SK-N-SH (cell line): ENCODE measurements at regions not wholly inside any gene's neighbourhood (a gene's known extent, or its start where the extent isn't known, plus 50 kb on each side); places are given as distances from the start of the nearest gene placed in this dataset.

Experiments
- ELF1 ChIP-seq: IDR thresholded peaks from 2 replicates; pipeline ENCODE4 v1.4.0; 2012
- EP300 ChIP-seq, 2 experiments: IDR thresholded peaks; 2 replicates each; pipeline versions ENCODE4 v1.4.0 to v1.6.1; 2012; ENCODE audit warnings: borderline replicate concordance in 1 of 2, low read depth in 1 of 2, low read length in 1 of 2
- FOXM1 ChIP-seq: IDR thresholded peaks from 2 replicates; pipeline ENCODE4 v1.4.0; 2012; ENCODE audit warnings: low read depth, mild to moderate bottlenecking
- JUND ChIP-seq: IDR thresholded peaks from 2 replicates; pipeline ENCODE4 v1.4.0; 2012
- POLR2AphosphoS5 ChIP-seq: IDR thresholded peaks from 2 replicates; pipeline ENCODE4 v1.6.1; 2012; ENCODE audit warnings: low read depth, low read length
- RAD21 ChIP-seq: IDR thresholded peaks from 2 replicates; pipeline ENCODE4 v1.6.1; 2012; ENCODE audit warnings: mild to moderate bottlenecking, low read length
- RCOR1 ChIP-seq: fragments of 150-350 bp; IDR thresholded peaks from 2 replicates; pipeline ENCODE4 v1.6.1; 2017; ENCODE audit warnings: antibody characterized with exemption, low read length
- RFX5 ChIP-seq: IDR thresholded peaks from 2 replicates; pipeline ENCODE4 v1.6.1; 2012; ENCODE audit warnings: mild to moderate bottlenecking, improper control_type of control experiment, low read length
- SMC3 ChIP-seq: IDR thresholded peaks from 2 replicates; pipeline ENCODE4 v1.6.1; 2012; ENCODE audit warnings: low read depth, low read length, improper control_type of control experiment
- YY1 ChIP-seq: IDR thresholded peaks from 2 replicates; pipeline ENCODE4 v1.4.0; 2012; ENCODE audit warnings: low read depth, mild to moderate bottlenecking
- TF ChIP-seq, protein P1 (sequence below): fragments of 200-600 bp; sonication (generic); IDR thresholded peaks from 2 replicates; pipeline ENCODE4 v1.6.1; 2017; ENCODE audit warnings: antibody characterized with exemption, mild to moderate bottlenecking, moderate library complexity
- TF ChIP-seq, protein P2 (sequence below): IDR thresholded peaks from 2 replicates; pipeline ENCODE4 v1.4.0; 2012; ENCODE audit warnings: low read depth, borderline replicate concordance
- TF ChIP-seq, protein P3 (sequence below): fragments of 150-350 bp; IDR thresholded peaks from 2 replicates; pipeline ENCODE4 v1.6.1; 2017; ENCODE audit warnings: antibody characterized with exemption, low read length, low read depth, borderline replicate concordance

DNA sequence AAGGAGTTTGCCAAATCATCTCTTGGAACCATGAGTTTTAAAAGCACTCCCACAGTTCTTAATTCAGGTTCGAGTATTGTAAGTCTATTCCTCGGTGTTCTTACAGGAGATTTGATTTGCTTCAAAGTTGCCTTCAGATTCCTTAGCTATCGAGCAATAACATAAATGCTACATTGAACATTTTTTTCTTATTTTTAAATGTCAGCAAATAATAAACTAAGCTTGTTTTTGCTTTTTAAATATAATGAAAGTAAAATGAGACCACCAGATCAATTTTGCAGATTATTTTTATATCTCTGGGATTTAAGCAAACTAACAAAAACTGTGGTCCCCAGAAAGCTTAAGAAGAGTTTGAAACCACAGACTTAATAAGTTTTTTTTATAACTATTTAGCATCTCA lies 195.5 kb downstream of the LNPK start:
- no peak for TF ChIP-seq SMC3
- TF ChIP-seq FOXM1: no peak
- TF ChIP-seq, protein P1, sequence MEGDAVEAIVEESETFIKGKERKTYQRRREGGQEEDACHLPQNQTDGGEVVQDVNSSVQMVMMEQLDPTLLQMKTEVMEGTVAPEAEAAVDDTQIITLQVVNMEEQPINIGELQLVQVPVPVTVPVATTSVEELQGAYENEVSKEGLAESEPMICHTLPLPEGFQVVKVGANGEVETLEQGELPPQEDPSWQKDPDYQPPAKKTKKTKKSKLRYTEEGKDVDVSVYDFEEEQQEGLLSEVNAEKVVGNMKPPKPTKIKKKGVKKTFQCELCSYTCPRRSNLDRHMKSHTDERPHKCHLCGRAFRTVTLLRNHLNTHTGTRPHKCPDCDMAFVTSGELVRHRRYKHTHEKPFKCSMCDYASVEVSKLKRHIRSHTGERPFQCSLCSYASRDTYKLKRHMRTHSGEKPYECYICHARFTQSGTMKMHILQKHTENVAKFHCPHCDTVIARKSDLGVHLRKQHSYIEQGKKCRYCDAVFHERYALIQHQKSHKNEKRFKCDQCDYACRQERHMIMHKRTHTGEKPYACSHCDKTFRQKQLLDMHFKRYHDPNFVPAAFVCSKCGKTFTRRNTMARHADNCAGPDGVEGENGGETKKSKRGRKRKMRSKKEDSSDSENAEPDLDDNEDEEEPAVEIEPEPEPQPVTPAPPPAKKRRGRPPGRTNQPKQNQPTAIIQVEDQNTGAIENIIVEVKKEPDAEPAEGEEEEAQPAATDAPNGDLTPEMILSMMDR: no peak
- no peak for TF ChIP-seq ELF1
- TF ChIP-seq, protein P2, sequence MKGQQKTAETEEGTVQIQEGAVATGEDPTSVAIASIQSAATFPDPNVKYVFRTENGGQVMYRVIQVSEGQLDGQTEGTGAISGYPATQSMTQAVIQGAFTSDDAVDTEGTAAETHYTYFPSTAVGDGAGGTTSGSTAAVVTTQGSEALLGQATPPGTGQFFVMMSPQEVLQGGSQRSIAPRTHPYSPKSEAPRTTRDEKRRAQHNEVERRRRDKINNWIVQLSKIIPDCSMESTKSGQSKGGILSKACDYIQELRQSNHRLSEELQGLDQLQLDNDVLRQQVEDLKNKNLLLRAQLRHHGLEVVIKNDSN: no peak
- TF ChIP-seq EP300 (IDR thresholded peaks at IDR 0.05; ENCODE audit: borderline replicate concordance in 1 of 2, low read depth in 1 of 2, low read length in 1 of 2): no peak
- no peak for TF ChIP-seq RAD21
- no peak for TF ChIP-seq POLR2AphosphoS5
- no peak for TF ChIP-seq RFX5
- TF ChIP-seq, protein P3, sequence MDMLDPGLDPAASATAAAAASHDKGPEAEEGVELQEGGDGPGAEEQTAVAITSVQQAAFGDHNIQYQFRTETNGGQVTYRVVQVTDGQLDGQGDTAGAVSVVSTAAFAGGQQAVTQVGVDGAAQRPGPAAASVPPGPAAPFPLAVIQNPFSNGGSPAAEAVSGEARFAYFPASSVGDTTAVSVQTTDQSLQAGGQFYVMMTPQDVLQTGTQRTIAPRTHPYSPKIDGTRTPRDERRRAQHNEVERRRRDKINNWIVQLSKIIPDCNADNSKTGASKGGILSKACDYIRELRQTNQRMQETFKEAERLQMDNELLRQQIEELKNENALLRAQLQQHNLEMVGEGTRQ: no peak
- TF ChIP-seq YY1: no peak
- no peak for TF ChIP-seq JUND
- no peak for TF ChIP-seq RCOR1
